ENCODE measurements at regions not wholly inside any gene's neighbourhood (a gene's known extent, or its start where the extent isn't known, plus 50 kb on each side); places are given as distances from the start of the nearest gene placed in this dataset.

DNA sequence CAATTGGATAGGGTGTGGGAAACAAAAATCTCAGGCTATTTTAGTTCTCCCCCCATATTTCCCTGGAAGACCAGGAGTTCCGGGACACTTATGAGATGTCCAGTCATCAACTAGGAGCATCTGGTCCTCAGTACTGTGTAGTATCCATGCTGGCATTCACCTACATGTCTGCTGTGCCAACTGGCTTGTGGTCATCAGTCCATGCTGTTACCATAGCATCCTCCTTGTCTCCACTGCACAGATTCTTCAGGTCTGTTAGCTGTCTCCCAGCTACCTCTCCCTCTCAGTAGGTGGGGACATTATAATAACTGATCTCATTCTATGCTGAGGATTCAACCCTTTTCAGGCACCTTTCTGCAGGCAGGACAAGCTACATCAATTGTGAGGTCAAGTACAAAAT lies 302.9 kb downstream of the BARHL2 start:
- H4K20me1 ChIP-seq (ENCODE audit: insufficient read depth, low read length), result no peaks in the 10 kb centered on the region
- no peak overlapping the region for H3K4me3 ChIP-seq (ENCODE audit: low read depth in 1 of 2, low read length in 2 of 2)
- H3K4me2 ChIP-seq (ENCODE audit: insufficient read depth, low read length), result no peak overlapping the region
- H3K9ac ChIP-seq (ENCODE audit: low read depth, low read length), result no peak overlapping the region
- H3K27ac ChIP-seq (ENCODE audit: low read length), result no peak overlapping the region
- no peaks in the 10 kb centered on the region for H3K36me3 ChIP-seq (ENCODE audit: insufficient read depth, low read length)
- no peaks in the 10 kb centered on the region for H3K27me3 ChIP-seq (ENCODE audit: insufficient read depth, low read length, poor library complexity)
- H3K9me3 ChIP-seq (ENCODE audit: insufficient read depth, low read length, severe bottlenecking), result peaks cover 9% of the 10 kb centered on the region
- H3K4me1 ChIP-seq (ENCODE audit: insufficient read depth, low read length), result no peaks in the 10 kb centered on the region
- TF ChIP-seq, protein P1, sequence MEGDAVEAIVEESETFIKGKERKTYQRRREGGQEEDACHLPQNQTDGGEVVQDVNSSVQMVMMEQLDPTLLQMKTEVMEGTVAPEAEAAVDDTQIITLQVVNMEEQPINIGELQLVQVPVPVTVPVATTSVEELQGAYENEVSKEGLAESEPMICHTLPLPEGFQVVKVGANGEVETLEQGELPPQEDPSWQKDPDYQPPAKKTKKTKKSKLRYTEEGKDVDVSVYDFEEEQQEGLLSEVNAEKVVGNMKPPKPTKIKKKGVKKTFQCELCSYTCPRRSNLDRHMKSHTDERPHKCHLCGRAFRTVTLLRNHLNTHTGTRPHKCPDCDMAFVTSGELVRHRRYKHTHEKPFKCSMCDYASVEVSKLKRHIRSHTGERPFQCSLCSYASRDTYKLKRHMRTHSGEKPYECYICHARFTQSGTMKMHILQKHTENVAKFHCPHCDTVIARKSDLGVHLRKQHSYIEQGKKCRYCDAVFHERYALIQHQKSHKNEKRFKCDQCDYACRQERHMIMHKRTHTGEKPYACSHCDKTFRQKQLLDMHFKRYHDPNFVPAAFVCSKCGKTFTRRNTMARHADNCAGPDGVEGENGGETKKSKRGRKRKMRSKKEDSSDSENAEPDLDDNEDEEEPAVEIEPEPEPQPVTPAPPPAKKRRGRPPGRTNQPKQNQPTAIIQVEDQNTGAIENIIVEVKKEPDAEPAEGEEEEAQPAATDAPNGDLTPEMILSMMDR (IDR thresholded peaks at IDR 0.05; ENCODE audit: borderline replicate concordance, extremely low read depth, low read length, poor library complexity, severe bottlenecking), result no peak
- no peak for TF ChIP-seq EZH2 (IDR thresholded peaks at IDR 0.05; ENCODE audit: borderline replicate concordance, low read depth, low read length, severe bottlenecking)
- H3K79me2 ChIP-seq (ENCODE audit: insufficient read depth, low read length), result no peaks in the 10 kb centered on the region
- DNase-seq (no peak), ATAC-seq (ENCODE audit: insufficient read depth, low read depth) (no peak)
- no peak overlapping the region for H2AFZ ChIP-seq (ENCODE audit: low read depth, low read length)

- H4K20me1 ChIP-seq (ENCODE audit: insufficient read depth, low read length), result no peaks in the 10 kb centered on the region
- H3K4me1 ChIP-seq (ENCODE audit: insufficient read depth, low read length), result no peaks in the 10 kb centered on the region
- no peak for DNase-seq
- no peaks in the 10 kb centered on the region for H3K36me3 ChIP-seq (ENCODE audit: insufficient read depth, low read length)
- TF ChIP-seq, protein P1 (IDR thresholded peaks at IDR 0.05; ENCODE audit: borderline replicate concordance, extremely low read depth, low read length, poor library complexity, severe bottlenecking), result no peak
- TF ChIP-seq EZH2 (IDR thresholded peaks at IDR 0.05; ENCODE audit: borderline replicate concordance, low read depth, low read length, severe bottlenecking), result no peak
- no peak for ATAC-seq (ENCODE audit: insufficient read depth, low read depth)
- H2AFZ ChIP-seq (ENCODE audit: low read depth, low read length), result no peak overlapping the region
- no peaks in the 10 kb centered on the region for H3K27me3 ChIP-seq (ENCODE audit: insufficient read depth, low read length, poor library complexity)
- no peak overlapping the region for H3K9ac ChIP-seq (ENCODE audit: low read depth, low read length)
- H3K4me2 ChIP-seq (ENCODE audit: insufficient read depth, low read length), result no peak overlapping the region
- H3K9me3 ChIP-seq (ENCODE audit: insufficient read depth, low read length, severe bottlenecking), result peaks cover 9% of the 10 kb centered on the region
- H3K4me3 ChIP-seq (ENCODE audit: low read depth in 1 of 2, low read length in 2 of 2), result no peak overlapping the region
- no peaks in the 10 kb centered on the region for H3K79me2 ChIP-seq (ENCODE audit: insufficient read depth, low read length)
- no peak overlapping the region for H3K27ac ChIP-seq (ENCODE audit: low read length)
Observed at GRCh38 chr1:90413519-90413918, 303.6 kb downstream of the BARHL2 start.

GRCh38 chr1:90412563-90412962 lies 304.5 kb downstream of the BARHL2 start:
- no peak for ATAC-seq (ENCODE audit: insufficient read depth, low read depth)
- TF ChIP-seq EZH2 (IDR thresholded peaks at IDR 0.05; ENCODE audit: borderline replicate concordance, low read depth, low read length, severe bottlenecking), result no peak
- TF ChIP-seq, protein P1 (IDR thresholded peaks at IDR 0.05; ENCODE audit: borderline replicate concordance, extremely low read depth, low read length, poor library complexity, severe bottlenecking), result no peak
- DNase-seq, result no peak

GRCh38 chr1:90411185-90411584 lies 305.9 kb downstream of the BARHL2 start:
- Histone ChIP-seq H3K27ac (ENCODE audit: low read length) (no peak overlapping the region), H2AFZ (ENCODE audit: low read depth, low read length) (no peak overlapping the region), H3K36me3 (ENCODE audit: insufficient read depth, low read length) (no peaks in the 10 kb centered on the region), H3K4me2 (ENCODE audit: insufficient read depth, low read length) (no peak overlapping the region), H3K9ac (ENCODE audit: low read depth, low read length) (no peak overlapping the region), H3K9me3 (ENCODE audit: insufficient read depth, low read length, severe bottlenecking) (peaks cover 5% of the 10 kb centered on the region), H3K4me3 (ENCODE audit: low read depth in 1 of 2, low read length in 2 of 2) (no peak overlapping the region), H3K79me2 (ENCODE audit: insufficient read depth, low read length) (no peaks in the 10 kb centered on the region), H3K27me3 (ENCODE audit: insufficient read depth, low read length, poor library complexity) (no peaks in the 10 kb centered on the region), H3K4me1 (ENCODE audit: insufficient read depth, low read length) (no peaks in the 10 kb centered on the region), H4K20me1 (ENCODE audit: insufficient read depth, low read length) (no peaks in the 10 kb centered on the region)
- DNase-seq (no peak), ATAC-seq (ENCODE audit: insufficient read depth, low read depth) (no peak)
- TF ChIP-seq, protein P1 (IDR thresholded peaks at IDR 0.05; ENCODE audit: borderline replicate concordance, extremely low read depth, low read length, poor library complexity, severe bottlenecking), result no peak
- no peak for TF ChIP-seq EZH2 (IDR thresholded peaks at IDR 0.05; ENCODE audit: borderline replicate concordance, low read depth, low read length, severe bottlenecking)

More at GRCh38 chr1:90412563-90412962, 304.5 kb downstream of the BARHL2 start:
- Histone ChIP-seq H3K9ac (ENCODE audit: low read depth, low read length) (no peak overlapping the region), H3K27ac (ENCODE audit: low read length) (no peak overlapping the region), H2AFZ (ENCODE audit: low read depth, low read length) (no peak overlapping the region), H3K79me2 (ENCODE audit: insufficient read depth, low read length) (no peaks in the 10 kb centered on the region), H4K20me1 (ENCODE audit: insufficient read depth, low read length) (no peaks in the 10 kb centered on the region), H3K4me1 (ENCODE audit: insufficient read depth, low read length) (no peaks in the 10 kb centered on the region), H3K4me2 (ENCODE audit: insufficient read depth, low read length) (no peak overlapping the region), H3K27me3 (ENCODE audit: insufficient read depth, low read length, poor library complexity) (no peaks in the 10 kb centered on the region), H3K4me3 (ENCODE audit: low read depth in 1 of 2, low read length in 2 of 2) (no peak overlapping the region), H3K9me3 (ENCODE audit: insufficient read depth, low read length, severe bottlenecking) (peaks cover 9% of the 10 kb centered on the region), H3K36me3 (ENCODE audit: insufficient read depth, low read length) (no peaks in the 10 kb centered on the region)

Measured in DND-41 (cell line).